ENCODE measurements at regions not wholly inside any gene's neighbourhood (a gene's known extent, or its start where the extent isn't known, plus 50 kb on each side); places are given as distances from the start of the nearest gene placed in this dataset.

- TF ChIP-seq BACH2 (CRISPR knock-in tag; IDR thresholded peaks at IDR 0.05; ENCODE audit: borderline replicate concordance) (no peak), ARNTL (CRISPR knock-in tag; IDR thresholded peaks at IDR 0.05; ENCODE audit: borderline replicate concordance, low read depth) (no peak)
- no peak for ATAC-seq
Observed at GRCh38 chr11:24437123-24437522, 59.7 kb upstream of the LUZP2 start.
